ENCODE measurements at regions not wholly inside any gene's neighbourhood (a gene's known extent, or its start where the extent isn't known, plus 50 kb on each side); places are given as distances from the start of the nearest gene placed in this dataset.

GRCh38 chr18:65073060-65073550 is 677.7 kb upstream of the CDH7 start:
- TF ChIP-seq CTCF (conservative IDR thresholded peaks at IDR 0.05 in 1 of 2, IDR thresholded peaks at IDR 0.05 in 1 of 2; ENCODE audit: extremely low read depth in 1 of 2, insufficient read depth in 1 of 2, low read depth in 1 of 2, low read length in 2 of 2) (no peak), EZH2 (IDR thresholded peaks at IDR 0.05; ENCODE audit: borderline replicate concordance, low read length) (no peak)

Measured in mammary epithelial cell (primary cell).